GM12874 (cell line): ENCODE measurements at regions not wholly inside any gene's neighbourhood (a gene's known extent, or its start where the extent isn't known, plus 50 kb on each side); places are given as distances from the start of the nearest gene placed in this dataset.

Experiments
- CTCF ChIP-seq: IDR thresholded peaks from 2 replicates; pipeline ENCODE4 v1.5.1; 2011; ENCODE audit warnings: low read depth, mild to moderate bottlenecking, control low read depth, low read length, moderate library complexity; ENCODE audit not compliant: insufficient read depth

GRCh38 chr20:52003415-52003814 lies 188.2 kb downstream of the ZFP64 start:
- no peak for TF ChIP-seq CTCF

- TF ChIP-seq CTCF, result no peak
These were observed 189.4 kb downstream of the ZFP64 start for GRCh38 chr20:52001999-52002666.

GRCh38 chr20:51995551-51995951 lies 193.2 kb upstream of the SALL4 start:
- TF ChIP-seq CTCF, result no peak

GRCh38 chr20:51994751-51995417 lies 192.6 kb upstream of the SALL4 start:
- no peak for TF ChIP-seq CTCF

GRCh38 chr20:51987812-51988211 lies 185.5 kb upstream of the SALL4 start:
- no peak for TF ChIP-seq CTCF

GRCh38 chr20:51985013-51985415 lies 182.7 kb upstream of the SALL4 start:
- TF ChIP-seq CTCF, result no peak

- no peak for TF ChIP-seq CTCF
These were observed 178.0 kb upstream of the SALL4 start for GRCh38 chr20:51980277-51980676.
